Right kidney (tissue), 1 donor: ENCODE measurements at regions not wholly inside any gene's neighbourhood (a gene's known extent, or its start where the extent isn't known, plus 50 kb on each side); places are given as distances from the start of the nearest gene placed in this dataset.
"Not testable (repeated sequence)": the region's sequence is repeated elsewhere in the genome, so short reads cannot be mapped to it uniquely, and the experiment has no call there.

ENCODE experiments used
- DNase-seq: peaks from one replicate; pipeline ENCODE4 v3.0.0-alpha.2; 2016

DNA sequence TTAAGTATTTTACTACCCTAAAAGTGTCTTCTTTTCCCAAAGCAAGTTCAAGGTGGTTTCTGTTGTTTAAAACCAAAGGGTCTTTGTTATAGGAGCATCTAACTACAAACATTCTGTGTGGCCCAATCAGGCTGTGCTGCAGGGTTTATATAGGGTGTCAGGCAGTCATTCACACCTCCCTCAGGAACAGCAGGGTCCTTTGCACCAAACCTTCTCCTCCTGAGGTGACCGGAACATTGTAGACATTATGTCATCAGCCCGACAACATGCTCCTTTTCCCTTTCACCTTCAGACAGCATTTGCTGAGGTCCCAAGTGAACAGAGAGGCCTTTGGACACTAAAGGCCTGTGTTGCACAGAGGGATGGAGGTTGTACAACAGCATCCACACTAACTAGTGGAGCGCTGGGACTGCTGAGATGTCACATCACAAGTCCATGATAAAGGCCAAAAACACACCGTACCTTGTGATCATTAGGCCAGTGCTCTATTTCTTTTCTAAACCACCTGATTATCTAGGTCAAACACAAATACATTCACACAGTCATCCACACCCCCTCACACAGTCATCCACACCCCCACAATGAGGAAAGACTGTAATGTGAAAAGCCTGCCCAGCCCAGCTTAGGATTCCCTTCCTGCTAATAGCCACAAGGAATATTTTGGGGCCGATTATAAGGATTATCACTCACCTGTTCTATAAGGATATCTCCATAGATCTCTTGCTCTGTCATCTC lies 123.8 kb upstream of the VLDLR start:
- DNase-seq = no peak

DNA sequence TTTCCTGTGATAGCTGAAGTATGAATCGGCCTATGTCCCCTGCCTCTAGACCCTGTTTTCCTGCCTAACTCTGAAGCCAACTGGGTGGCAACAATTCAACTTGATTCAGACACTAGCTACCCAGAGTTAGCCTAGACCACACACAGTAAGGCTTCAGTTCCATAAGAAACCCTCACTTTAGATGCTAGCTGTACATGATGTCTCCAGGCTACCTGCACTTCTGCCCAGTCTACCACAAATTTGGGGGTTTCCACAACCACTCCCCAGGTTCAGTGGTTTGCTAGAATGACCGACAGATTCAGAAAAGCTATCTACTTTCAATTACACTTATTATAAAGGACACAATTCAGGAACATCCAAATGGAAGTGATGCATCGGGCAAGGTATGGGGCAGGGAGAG lies 119.4 kb upstream of the VLDLR start:
- no peak for DNase-seq

DNA sequence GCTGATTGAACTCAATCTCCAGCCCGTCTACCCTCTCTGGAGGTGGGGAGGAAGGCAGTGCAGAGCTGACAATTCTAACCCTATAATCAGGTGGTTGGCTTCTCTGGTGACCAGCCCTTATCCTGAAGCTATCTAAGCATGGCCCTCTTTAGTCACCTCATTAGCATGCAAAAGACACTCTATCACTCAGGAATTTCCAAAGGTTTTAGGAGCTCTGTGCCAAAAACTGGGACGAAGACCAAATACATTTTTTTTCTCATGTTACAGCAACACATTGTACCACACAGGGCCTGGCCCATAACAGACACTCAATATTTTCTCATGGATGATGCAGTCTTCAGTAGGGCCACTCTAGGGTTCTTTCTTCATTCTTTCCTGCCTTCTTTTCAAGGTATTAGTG lies 118.8 kb upstream of the VLDLR start:
- no peak for DNase-seq

DNA sequence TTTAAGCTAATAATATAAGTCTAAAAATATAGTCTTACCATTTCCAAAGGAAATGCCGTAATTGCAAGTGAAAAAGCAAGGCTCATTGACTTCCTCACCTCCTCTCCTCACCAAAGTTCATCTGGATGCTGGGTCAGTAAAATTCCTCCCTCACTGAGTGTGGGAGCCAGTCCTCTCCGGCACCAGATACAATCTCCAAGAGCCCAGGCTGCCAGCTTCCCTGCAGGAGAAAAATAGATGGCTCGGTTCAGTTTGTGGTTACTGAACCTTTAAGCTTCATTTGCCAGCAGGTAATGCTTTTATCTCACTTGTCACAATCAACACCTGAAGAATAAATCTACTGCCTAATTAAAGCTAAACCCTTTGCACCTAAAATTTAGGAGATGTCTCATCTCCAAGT lies 115.3 kb upstream of the VLDLR start:
- DNase-seq = no peak

GRCh38 chr9:2523591-2523990 lies 98.0 kb upstream of the VLDLR start:
- no peak for DNase-seq

DNA sequence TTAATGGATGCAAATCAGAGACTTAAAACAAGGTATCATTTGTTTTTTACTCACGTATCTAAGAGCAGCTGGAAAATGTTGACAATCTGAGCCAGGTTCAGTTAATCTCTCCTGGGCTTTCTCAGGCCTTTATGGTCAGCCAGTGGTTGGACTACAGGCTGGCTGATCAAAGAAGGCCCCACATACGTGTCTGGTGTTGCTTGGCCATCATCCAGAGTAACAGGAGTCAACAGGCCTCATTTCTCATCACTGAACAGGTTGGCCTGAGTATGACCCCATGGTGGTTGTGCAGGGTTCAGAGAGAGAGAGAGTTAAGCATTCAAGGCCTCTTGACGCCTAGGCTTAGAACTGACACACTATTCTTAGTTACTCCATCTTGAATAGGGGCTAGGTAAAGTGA lies 97.0 kb upstream of the VLDLR start:
- DNase-seq = no peak

DNA sequence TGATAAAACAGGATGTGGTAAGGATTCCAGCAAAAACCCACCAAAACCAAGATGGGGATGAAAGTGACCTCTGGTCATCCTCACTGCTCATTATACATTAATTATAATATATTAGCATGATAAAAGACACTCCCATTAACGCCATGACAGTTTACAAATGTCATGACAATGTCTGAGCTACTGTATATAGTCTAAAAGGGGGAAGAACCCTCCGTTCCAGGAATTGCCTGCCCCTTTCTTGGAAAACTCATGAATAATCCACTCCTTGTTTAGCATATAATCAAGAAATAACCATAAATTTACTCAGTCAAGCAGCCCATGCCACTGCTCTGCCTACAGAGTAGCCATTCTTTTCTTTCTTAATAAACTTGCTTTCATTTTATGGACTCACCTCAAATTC lies 96.4 kb upstream of the VLDLR start:
- DNase-seq = no peak

DNA sequence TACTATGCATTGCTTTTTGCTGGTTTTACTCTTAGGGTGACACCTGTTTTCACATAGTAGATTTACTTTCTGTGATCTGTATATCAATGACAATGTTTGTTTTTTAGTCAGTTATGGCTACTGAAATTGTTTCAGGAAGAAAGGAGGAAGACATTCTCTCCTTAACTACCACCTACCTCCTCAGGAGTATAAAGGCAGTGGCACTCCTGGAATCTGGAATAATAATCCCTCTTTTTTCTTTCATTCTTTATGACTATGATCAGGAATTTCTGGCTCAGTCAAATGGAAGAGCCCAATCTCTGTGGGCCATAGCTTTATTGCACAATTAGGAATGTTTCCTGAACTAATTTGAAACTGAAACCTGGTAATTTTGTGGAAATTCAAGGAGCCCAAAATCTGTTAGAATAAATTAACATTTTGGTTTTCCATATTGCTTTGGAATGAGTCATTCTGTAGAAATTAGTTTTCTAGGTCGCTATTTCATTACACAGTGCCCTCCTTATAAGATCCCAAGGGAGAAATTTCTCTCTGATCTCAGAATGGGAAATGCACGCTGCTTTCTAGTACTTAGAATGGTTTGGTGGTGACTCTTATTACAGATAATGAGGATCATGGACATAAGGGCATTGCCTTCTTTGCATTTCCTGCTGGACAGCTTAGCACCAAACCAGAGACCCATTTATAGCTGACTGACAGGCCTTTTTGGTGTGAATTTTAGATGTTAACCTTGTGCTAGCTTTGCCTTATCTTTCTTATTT lies 95.3 kb upstream of the VLDLR start:
- DNase-seq = no peak

DNA sequence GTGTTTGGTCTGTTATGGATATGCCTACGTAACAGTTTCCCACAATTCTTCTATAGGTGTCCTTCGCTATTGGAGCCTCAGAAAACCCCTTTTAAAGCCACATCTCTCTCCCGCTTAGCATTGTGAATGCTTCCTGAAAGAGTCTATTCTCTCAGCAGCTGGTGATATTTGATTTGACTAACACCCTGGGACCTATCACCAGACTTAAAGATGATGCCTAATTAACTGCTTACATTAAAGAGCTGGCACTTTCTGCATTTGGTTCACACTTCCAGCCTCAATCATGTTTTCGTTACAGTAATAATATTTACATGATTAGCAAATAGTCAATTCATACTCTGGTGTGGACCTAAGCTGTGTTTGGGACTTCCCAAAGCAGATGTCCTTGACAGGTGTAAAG lies 90.1 kb upstream of the VLDLR start:
- no peak for DNase-seq

- DNase-seq = no peak
Measured at GRCh38 chr9:2536511-2536910, 85.1 kb upstream of the VLDLR start.

DNA sequence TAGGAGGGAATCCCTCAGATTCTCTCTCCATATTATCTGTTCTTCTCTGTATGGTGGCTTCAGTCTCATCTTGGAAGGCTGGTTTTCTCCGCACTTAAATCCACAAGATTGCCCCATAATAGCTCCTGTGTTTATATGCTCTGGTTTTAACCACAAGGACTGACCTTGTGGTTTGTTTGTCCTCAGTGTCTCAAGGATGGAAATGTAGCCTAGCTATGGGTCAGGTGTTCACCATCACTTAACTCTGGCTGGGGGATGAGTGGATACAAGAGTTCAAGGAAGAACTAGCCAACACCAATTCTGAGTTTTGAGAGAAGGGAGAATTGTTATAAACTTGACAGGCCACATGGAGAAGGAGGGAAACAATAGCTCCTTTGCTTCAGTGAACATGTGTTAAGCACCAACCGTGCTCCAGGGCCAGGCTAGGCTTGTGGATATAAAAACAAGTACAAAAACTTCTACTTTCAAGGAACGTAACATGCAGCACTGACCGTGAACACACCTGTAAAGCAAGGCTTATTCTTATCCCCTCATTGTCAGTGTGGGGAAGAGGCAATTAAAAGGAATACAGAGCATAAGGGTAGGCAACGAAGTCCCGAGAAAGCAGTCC lies 75.6 kb upstream of the VLDLR start:
- no peak for DNase-seq

- DNase-seq = not testable (repeated sequence)
Measured at GRCh38 chr9:2555899-2556600, 65.5 kb upstream of the VLDLR start.

DNA sequence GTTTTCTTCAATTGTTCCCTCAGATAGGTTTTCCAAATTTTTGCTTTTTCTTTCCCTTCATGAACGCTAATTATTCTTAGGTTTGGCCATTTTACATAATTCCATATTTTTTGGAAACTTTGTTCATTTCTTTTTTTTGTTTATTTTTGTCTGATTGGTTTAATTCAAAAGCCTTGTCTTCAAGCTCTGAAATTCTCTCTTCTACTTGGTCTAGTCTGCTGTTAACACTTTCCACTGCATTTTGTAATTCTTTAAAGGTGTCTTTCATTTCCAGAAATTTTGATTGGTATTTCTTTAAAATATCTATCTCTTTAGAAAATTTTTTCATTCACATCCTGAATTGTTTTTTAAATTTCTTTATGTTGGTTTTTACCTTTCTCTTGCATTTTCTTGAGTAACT lies 63.9 kb upstream of the VLDLR start:
- DNase-seq = no peak

- peak; percentile 14 for DNase-seq
Measured at GRCh38 chr9:2559192-2560152, 62.1 kb upstream of the VLDLR start.

GRCh38 chr9:2560180-2560579 lies 61.4 kb upstream of the VLDLR start:
- no peak for DNase-seq

DNA sequence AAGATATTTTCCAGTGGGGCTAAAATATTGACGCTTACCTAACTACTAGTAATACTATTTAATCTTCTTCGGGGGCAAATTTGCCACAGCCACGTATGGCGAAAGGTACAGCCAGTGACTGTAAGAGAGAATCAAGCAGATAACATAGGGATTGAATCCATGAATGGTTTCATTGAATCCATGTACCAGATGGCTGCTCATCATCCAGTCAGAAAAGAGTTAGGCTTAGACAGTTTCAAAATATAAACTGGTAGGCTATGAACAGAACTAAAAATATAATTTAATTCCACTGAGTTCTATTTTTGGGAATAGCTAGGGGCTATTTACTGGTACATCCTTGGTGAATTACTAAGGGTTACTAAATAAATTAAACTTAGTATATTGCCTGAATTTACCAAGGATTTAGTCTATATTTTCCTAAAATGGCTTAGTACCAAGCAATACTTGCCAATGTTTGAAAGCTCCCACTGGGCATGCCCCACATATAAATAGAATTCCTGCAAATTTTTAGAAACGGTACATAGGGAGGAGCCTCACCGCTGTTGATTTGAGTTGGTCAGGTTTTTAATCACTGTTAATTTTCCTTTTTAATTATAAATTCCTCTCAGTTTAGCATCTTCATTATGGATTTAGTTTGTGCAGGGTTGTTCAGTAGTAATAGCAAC lies 55.8 kb upstream of the VLDLR start:
- no peak for DNase-seq

- no peak for DNase-seq
Measured at GRCh38 chr9:2567922-2568321, 53.7 kb upstream of the VLDLR start.

GRCh38 chr9:2568689-2569088 lies 52.9 kb upstream of the VLDLR start:
- no peak for DNase-seq

DNA sequence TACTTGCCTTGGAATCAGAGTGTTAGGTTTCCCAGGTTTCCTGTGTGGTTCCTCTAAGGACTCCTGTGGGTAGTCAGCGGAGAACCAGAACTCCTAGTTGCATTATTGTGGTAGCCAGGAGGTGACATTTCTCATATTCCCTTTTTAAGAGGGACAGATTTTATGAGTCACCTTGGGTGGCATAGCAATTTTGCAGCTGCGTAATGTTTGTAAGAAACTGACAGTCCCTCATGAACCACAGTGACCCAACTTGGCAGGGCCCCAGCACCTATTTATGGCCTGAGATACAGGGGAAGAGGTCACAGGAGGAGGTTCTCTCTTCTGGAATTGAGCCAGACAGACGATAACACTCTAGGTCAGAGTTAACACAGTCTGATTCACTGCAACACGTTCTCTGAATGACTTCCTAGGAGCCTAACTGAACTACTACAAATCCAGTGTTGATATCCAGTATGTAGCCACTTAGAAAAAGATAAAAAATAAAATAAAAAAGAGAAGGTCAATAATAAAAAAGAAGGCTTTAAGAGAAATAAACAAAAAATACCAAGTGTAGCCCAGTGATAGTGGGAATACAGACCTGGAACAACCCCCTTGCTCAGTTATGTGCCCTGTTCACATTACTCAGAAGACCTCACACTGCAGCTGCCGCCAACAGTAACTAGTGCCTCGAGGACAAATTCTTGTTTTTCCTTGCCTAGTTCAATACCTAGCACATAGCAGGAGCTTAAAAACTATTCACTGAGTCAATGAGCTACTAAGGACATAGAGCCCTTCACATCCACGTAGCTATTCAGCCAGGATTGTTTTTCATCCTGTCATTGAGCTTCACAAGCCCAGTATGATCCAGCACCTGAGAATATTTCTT lies 50.7 kb upstream of the VLDLR start:
- peak; percentile 14 for DNase-seq
